ENCODE measurements at regions not wholly inside any gene's neighbourhood (a gene's known extent, or its start where the extent isn't known, plus 50 kb on each side); places are given as distances from the start of the nearest gene placed in this dataset.

DNA sequence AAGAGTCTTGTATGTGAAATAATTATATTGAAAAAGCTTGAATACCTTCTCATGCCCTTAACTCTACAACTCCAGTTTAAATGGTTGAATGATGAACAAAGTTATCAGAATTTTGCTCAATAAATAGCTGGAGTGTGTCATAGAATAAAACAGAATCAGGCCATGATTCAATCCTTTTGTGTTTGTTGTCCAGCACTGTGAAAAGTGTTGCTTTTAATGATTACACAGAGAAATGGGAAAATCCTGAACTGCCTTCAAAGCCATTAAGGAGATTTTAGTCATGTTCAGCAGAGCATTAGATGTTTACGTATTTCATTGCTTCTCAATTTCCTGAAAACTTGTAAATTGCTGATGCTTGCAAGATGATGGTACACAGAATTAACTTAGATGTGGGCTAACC is 262.9 kb upstream of the BTBD3 start:
- CTCF ChIA-PET (ENCODE audit: low intra/inter-chr PET ratio, low total read pairs) = no interaction called here
- no peaks in the 10 kb centered on the region for H3K9me3 ChIP-seq (ENCODE audit: low read length)
- WGBS (ENCODE audit: low lambda C conversion rate) = 58% methylated on average over 1 of the region's 1 CpG

DNA sequence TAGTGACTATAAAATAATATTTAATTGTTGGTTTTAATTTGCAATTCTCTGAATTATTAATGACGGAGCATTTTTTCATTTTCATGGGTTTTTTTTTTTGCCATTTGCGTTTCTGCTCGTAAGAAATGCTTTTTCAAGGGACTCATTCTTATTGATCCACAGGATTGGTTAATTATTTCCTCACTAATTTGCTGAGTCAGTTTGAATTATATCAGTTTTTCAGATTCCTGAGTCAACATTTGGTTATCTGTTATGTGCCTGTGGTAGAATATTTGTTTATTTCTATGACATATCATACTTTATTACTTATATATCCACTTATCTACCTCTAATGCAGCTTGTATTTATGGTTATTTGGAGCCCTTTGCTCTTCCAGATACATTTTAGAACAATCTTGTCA is 257.0 kb upstream of the BTBD3 start:
- TF ChIP-seq PCBP2 (optimal IDR thresholded peaks at IDR 0.05; ENCODE audit: low read depth, low read length, poor library complexity, severe bottlenecking) (no peak), MAFK (conservative IDR thresholded peaks at IDR 0.05 in 1 of 2, IDR thresholded peaks at IDR 0.05 in 1 of 2; ENCODE audit: low read length in 2 of 2) (peak; percentile 96), MAFF (IDR thresholded peaks at IDR 0.05; ENCODE audit: low read depth, low read length) (peak; percentile 95), SRSF9 (IDR thresholded peaks at IDR 0.05; ENCODE audit: borderline replicate concordance, insufficient read depth, low read depth, low read length, poor library complexity, severe bottlenecking) (no peak), ZFP62 (CRISPR knock-in tag; IDR thresholded peaks at IDR 0.05) (no peak), GTF2F1 (IDR thresholded peaks at IDR 0.05; ENCODE audit: low read length) (no peak), XBP1 (CRISPR knock-in tag; IDR thresholded peaks at IDR 0.05) (no peak)
- TF ChIP-seq, protein P1, sequence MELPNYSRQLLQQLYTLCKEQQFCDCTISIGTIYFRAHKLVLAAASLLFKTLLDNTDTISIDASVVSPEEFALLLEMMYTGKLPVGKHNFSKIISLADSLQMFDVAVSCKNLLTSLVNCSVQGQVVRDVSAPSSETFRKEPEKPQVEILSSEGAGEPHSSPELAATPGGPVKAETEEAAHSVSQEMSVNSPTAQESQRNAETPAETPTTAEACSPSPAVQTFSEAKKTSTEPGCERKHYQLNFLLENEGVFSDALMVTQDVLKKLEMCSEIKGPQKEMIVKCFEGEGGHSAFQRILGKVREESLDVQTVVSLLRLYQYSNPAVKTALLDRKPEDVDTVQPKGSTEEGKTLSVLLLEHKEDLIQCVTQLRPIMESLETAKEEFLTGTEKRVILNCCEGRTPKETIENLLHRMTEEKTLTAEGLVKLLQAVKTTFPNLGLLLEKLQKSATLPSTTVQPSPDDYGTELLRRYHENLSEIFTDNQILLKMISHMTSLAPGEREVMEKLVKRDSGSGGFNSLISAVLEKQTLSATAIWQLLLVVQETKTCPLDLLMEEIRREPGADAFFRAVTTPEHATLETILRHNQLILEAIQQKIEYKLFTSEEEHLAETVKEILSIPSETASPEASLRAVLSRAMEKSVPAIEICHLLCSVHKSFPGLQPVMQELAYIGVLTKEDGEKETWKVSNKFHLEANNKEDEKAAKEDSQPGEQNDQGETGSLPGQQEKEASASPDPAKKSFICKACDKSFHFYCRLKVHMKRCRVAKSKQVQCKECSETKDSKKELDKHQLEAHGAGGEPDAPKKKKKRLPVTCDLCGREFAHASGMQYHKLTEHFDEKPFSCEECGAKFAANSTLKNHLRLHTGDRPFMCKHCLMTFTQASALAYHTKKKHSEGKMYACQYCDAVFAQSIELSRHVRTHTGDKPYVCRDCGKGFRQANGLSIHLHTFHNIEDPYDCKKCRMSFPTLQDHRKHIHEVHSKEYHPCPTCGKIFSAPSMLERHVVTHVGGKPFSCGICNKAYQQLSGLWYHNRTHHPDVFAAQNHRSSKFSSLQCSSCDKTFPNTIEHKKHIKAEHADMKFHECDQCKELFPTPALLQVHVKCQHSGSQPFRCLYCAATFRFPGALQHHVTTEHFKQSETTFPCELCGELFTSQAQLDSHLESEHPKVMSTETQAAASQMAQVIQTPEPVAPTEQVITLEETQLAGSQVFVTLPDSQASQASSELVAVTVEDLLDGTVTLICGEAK (IDR thresholded peaks at IDR 0.05) = no peak
- TF ChIP-seq, protein P1 (CRISPR knock-in tag; IDR thresholded peaks at IDR 0.05) = no peak
- Histone ChIP-seq H3K9ac (ENCODE audit: insufficient read depth, low read depth, low read length) (no peak overlapping the region), H2AFZ (ENCODE audit: low read length) (no peak overlapping the region), H3K9me3 (ENCODE audit: low read length) (no peaks in the 10 kb centered on the region), H3K4me2 (ENCODE audit: low read depth, low read length) (no peak overlapping the region), H3K27ac (ENCODE audit: extremely low read length, insufficient read depth, low read length) (no peak overlapping the region), H3K27me3 (ENCODE audit: control insufficient read depth in 1 of 2, insufficient read depth in 2 of 2, low read length in 2 of 2) (no peaks in the 10 kb centered on the region), H3K4me3 (replicated peaks in 1 of 3; ENCODE audit: insufficient read depth in 1 of 3, low read depth in 2 of 3, low read length in 3 of 3) (no peak overlapping the region), H4K20me1 (ENCODE audit: insufficient read depth, low read length) (no peaks in the 10 kb centered on the region), H3K36me3 (replicated peaks in 1 of 2; ENCODE audit: control insufficient read depth in 1 of 2, insufficient read depth in 2 of 2, low read length in 2 of 2) (no peaks in the 10 kb centered on the region), H3K4me1 (ENCODE audit: insufficient read depth, low read length) (no peaks in the 10 kb centered on the region), H3K79me2 (ENCODE audit: insufficient read depth, low read length) (no peaks in the 10 kb centered on the region)
- FAIRE-seq (no peak), DNase-seq (ENCODE audit: low spot score) (no peak), ATAC-seq (no peak)
- in situ Hi-C loops (cut with HindIII; ENCODE audit: extremely low pct_ligation_motif_present, low pct_unique_long_range_greater_than_20kb) (no loop called here), intact Hi-C loops (cut with micrococcal nuclease; ENCODE audit: unreplicated experiment) (no loop called here)
- BruUV-seq (replicated peaks) = no TSS peak
- ChIA-PET POLR2A (no interaction called here), CTCF (ENCODE audit: low intra/inter-chr PET ratio, low total read pairs) (no interaction called here)
- 2% methylated on average over 3 of the region's 3 CpGs for WGBS (ENCODE audit: low lambda C conversion rate)

More for the DNA sequence above, 262.9 kb upstream of the BTBD3 start:
- no peaks in the 10 kb centered on the region for H3K79me2 ChIP-seq (ENCODE audit: insufficient read depth, low read length)
- H3K27ac ChIP-seq (ENCODE audit: extremely low read length, insufficient read depth, low read length) = no peak overlapping the region
- in situ Hi-C loops (cut with HindIII; ENCODE audit: extremely low pct_ligation_motif_present, low pct_unique_long_range_greater_than_20kb) = no loop called here
- no TSS peak for BruUV-seq (replicated peaks)
- 0 out of 2 replicates have a peak, but pooled peaks have one; percentile 4 for TF ChIP-seq MAFF (IDR thresholded peaks at IDR 0.05; ENCODE audit: low read depth, low read length)
- peak in 1 of 2 experiments; percentile 49; a peak in 2 of 4 replicates for TF ChIP-seq MAFK (conservative IDR thresholded peaks at IDR 0.05 in 1 of 2, IDR thresholded peaks at IDR 0.05 in 1 of 2; ENCODE audit: low read length in 2 of 2)
- TF ChIP-seq ZNF441 (CRISPR knock-in tag; IDR thresholded peaks at IDR 0.05; ENCODE audit: borderline replicate concordance) = no peak
- POLR2A ChIA-PET = no interaction called here
- H3K9ac ChIP-seq (ENCODE audit: insufficient read depth, low read depth, low read length) = no peak overlapping the region
- no peak overlapping the region for H3K4me2 ChIP-seq (ENCODE audit: low read depth, low read length)
- no peak for ATAC-seq
- intact Hi-C loops (cut with micrococcal nuclease; ENCODE audit: unreplicated experiment) = no loop called here
- FAIRE-seq = no peak
- no peaks in the 10 kb centered on the region for H3K36me3 ChIP-seq (replicated peaks in 1 of 2; ENCODE audit: control insufficient read depth in 1 of 2, insufficient read depth in 2 of 2, low read length in 2 of 2)
- no peak overlapping the region for H3K4me3 ChIP-seq (replicated peaks in 1 of 3; ENCODE audit: insufficient read depth in 1 of 3, low read depth in 2 of 3, low read length in 3 of 3)
- H3K4me1 ChIP-seq (ENCODE audit: insufficient read depth, low read length) = no peaks in the 10 kb centered on the region
- no peak for DNase-seq (ENCODE audit: low spot score)
- H3K27me3 ChIP-seq (ENCODE audit: control insufficient read depth in 1 of 2, insufficient read depth in 2 of 2, low read length in 2 of 2) = no peaks in the 10 kb centered on the region
- H4K20me1 ChIP-seq (ENCODE audit: insufficient read depth, low read length) = no peaks in the 10 kb centered on the region
- H2AFZ ChIP-seq (ENCODE audit: low read length) = no peak overlapping the region
